ENCODE measurements at regions not wholly inside any gene's neighbourhood (a gene's known extent, or its start where the extent isn't known, plus 50 kb on each side); places are given as distances from the start of the nearest gene placed in this dataset.

DNA sequence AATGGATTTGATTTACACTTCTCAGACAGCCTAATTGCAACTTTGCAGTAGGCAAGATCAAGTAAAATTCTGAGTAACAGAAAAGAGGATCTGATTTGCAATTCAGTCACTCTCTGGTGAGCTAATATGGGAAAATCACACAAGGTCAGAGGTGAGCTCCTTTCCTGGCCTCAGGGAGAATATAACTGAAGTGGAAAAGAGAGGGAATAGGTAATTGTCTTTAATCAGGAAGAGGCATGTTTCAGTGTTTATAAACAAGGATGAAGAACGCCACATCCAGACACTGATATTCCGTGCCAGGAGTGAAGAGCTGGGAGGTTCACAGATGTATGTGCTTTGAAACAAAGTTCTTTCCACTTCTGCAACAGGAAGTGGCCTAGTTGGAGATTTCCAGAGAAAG, 127.1 kb downstream of the ETAA1 start:
- Histone ChIP-seq H3K4me3 (ENCODE audit: low read depth in 1 of 2, low read length in 2 of 2) (no peak overlapping the region), H4K20me1 (ENCODE audit: insufficient read depth, low read length) (no peaks in the 10 kb centered on the region), H3K4me2 (ENCODE audit: insufficient read depth, low read length) (no peak overlapping the region), H3K9me3 (ENCODE audit: insufficient read depth, low read length, severe bottlenecking) (no peaks in the 10 kb centered on the region), H2AFZ (ENCODE audit: low read depth, low read length) (no peak overlapping the region), H3K27me3 (ENCODE audit: insufficient read depth, low read length, poor library complexity) (no peaks in the 10 kb centered on the region), H3K27ac (ENCODE audit: low read length) (no peak overlapping the region), H3K79me2 (ENCODE audit: insufficient read depth, low read length) (no peaks in the 10 kb centered on the region), H3K9ac (ENCODE audit: low read depth, low read length) (no peak overlapping the region), H3K4me1 (ENCODE audit: insufficient read depth, low read length) (no peaks in the 10 kb centered on the region), H3K36me3 (ENCODE audit: insufficient read depth, low read length) (no peaks in the 10 kb centered on the region)
- no peak for DNase-seq
- no peak for ATAC-seq (ENCODE audit: insufficient read depth, low read depth)
- TF ChIP-seq EZH2 (IDR thresholded peaks at IDR 0.05; ENCODE audit: borderline replicate concordance, low read depth, low read length, severe bottlenecking), result no peak
- TF ChIP-seq, protein P1, sequence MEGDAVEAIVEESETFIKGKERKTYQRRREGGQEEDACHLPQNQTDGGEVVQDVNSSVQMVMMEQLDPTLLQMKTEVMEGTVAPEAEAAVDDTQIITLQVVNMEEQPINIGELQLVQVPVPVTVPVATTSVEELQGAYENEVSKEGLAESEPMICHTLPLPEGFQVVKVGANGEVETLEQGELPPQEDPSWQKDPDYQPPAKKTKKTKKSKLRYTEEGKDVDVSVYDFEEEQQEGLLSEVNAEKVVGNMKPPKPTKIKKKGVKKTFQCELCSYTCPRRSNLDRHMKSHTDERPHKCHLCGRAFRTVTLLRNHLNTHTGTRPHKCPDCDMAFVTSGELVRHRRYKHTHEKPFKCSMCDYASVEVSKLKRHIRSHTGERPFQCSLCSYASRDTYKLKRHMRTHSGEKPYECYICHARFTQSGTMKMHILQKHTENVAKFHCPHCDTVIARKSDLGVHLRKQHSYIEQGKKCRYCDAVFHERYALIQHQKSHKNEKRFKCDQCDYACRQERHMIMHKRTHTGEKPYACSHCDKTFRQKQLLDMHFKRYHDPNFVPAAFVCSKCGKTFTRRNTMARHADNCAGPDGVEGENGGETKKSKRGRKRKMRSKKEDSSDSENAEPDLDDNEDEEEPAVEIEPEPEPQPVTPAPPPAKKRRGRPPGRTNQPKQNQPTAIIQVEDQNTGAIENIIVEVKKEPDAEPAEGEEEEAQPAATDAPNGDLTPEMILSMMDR (IDR thresholded peaks at IDR 0.05; ENCODE audit: borderline replicate concordance, extremely low read depth, low read length, poor library complexity, severe bottlenecking), result no peak

DNA sequence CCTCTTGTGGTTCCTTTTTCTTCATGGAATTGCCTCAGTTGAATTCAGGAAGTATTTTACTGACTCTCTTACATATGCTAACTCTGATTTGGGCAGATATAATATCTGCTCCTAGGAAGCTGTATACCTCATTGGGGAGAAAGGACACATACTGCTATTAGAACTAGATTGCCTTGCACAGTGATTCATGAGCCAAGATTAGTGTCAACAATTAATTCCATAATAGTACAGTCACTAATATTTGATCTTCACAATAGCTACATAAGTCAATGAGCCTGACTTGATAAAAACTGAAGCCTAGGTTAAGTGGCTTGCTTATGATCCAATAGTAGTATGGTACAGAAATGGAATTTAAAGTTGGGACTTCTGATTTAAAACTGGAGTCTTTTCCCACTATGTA, 127.6 kb downstream of the ETAA1 start:
- Histone ChIP-seq H3K4me1 (ENCODE audit: insufficient read depth, low read length) (no peaks in the 10 kb centered on the region), H3K27ac (ENCODE audit: low read length) (no peak overlapping the region), H3K9ac (ENCODE audit: low read depth, low read length) (no peak overlapping the region), H4K20me1 (ENCODE audit: insufficient read depth, low read length) (no peaks in the 10 kb centered on the region), H3K79me2 (ENCODE audit: insufficient read depth, low read length) (no peaks in the 10 kb centered on the region), H3K27me3 (ENCODE audit: insufficient read depth, low read length, poor library complexity) (no peaks in the 10 kb centered on the region), H3K4me2 (ENCODE audit: insufficient read depth, low read length) (no peak overlapping the region), H3K36me3 (ENCODE audit: insufficient read depth, low read length) (no peaks in the 10 kb centered on the region), H3K9me3 (ENCODE audit: insufficient read depth, low read length, severe bottlenecking) (no peaks in the 10 kb centered on the region), H2AFZ (ENCODE audit: low read depth, low read length) (no peak overlapping the region), H3K4me3 (ENCODE audit: low read depth in 1 of 2, low read length in 2 of 2) (no peak overlapping the region)
- no peak for DNase-seq
- no peak for ATAC-seq (ENCODE audit: insufficient read depth, low read depth)
- no peak for TF ChIP-seq EZH2 (IDR thresholded peaks at IDR 0.05; ENCODE audit: borderline replicate concordance, low read depth, low read length, severe bottlenecking)
- TF ChIP-seq, protein P1 (IDR thresholded peaks at IDR 0.05; ENCODE audit: borderline replicate concordance, extremely low read depth, low read length, poor library complexity, severe bottlenecking), result no peak

GRCh38 chr2:67526283-67526682, 129.2 kb downstream of the ETAA1 start:
- Histone ChIP-seq H4K20me1 (ENCODE audit: insufficient read depth, low read length) (no peaks in the 10 kb centered on the region), H3K79me2 (ENCODE audit: insufficient read depth, low read length) (no peaks in the 10 kb centered on the region), H3K4me2 (ENCODE audit: insufficient read depth, low read length) (no peak overlapping the region), H3K4me1 (ENCODE audit: insufficient read depth, low read length) (no peaks in the 10 kb centered on the region), H3K9me3 (ENCODE audit: insufficient read depth, low read length, severe bottlenecking) (no peaks in the 10 kb centered on the region), H2AFZ (ENCODE audit: low read depth, low read length) (no peak overlapping the region), H3K9ac (ENCODE audit: low read depth, low read length) (no peak overlapping the region), H3K27me3 (ENCODE audit: insufficient read depth, low read length, poor library complexity) (no peaks in the 10 kb centered on the region), H3K27ac (ENCODE audit: low read length) (no peak overlapping the region), H3K36me3 (ENCODE audit: insufficient read depth, low read length) (no peaks in the 10 kb centered on the region), H3K4me3 (ENCODE audit: low read depth in 1 of 2, low read length in 2 of 2) (no peak overlapping the region)
- DNase-seq, result no peak
- TF ChIP-seq, protein P1 (IDR thresholded peaks at IDR 0.05; ENCODE audit: borderline replicate concordance, extremely low read depth, low read length, poor library complexity, severe bottlenecking), result no peak
- TF ChIP-seq EZH2 (IDR thresholded peaks at IDR 0.05; ENCODE audit: borderline replicate concordance, low read depth, low read length, severe bottlenecking), result no peak
- no peak for ATAC-seq (ENCODE audit: insufficient read depth, low read depth)

DNA sequence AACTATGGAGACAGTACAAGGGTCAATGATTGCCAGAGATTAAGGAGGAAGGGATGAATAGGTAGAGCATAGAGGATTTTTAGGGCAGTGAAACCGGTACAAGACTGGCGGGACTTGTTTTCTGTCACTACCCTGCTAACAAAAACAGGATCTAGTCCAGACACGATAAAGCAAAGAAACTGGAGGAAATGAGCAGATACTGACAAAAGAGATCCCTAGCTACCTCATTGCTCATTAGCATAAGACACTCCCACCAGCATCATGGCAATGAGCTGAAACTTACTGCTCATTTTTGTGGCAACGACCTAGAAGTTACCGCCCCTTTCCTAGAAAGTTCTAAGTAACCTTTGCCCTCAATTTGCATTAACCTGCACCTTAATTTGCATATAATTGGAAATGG, 131.2 kb downstream of the ETAA1 start:
- no peaks in the 10 kb centered on the region for H3K36me3 ChIP-seq (ENCODE audit: insufficient read depth, low read length)
- H3K4me2 ChIP-seq (ENCODE audit: insufficient read depth, low read length), result no peak overlapping the region
- H3K4me3 ChIP-seq (ENCODE audit: low read depth in 1 of 2, low read length in 2 of 2), result no peak overlapping the region
- no peak for DNase-seq
- H3K9ac ChIP-seq (ENCODE audit: low read depth, low read length), result no peak overlapping the region
- H3K79me2 ChIP-seq (ENCODE audit: insufficient read depth, low read length), result no peaks in the 10 kb centered on the region
- TF ChIP-seq, protein P1 (IDR thresholded peaks at IDR 0.05; ENCODE audit: borderline replicate concordance, extremely low read depth, low read length, poor library complexity, severe bottlenecking), result no peak
- no peak for TF ChIP-seq EZH2 (IDR thresholded peaks at IDR 0.05; ENCODE audit: borderline replicate concordance, low read depth, low read length, severe bottlenecking)
- H3K27ac ChIP-seq (ENCODE audit: low read length), result no peak overlapping the region
- no peaks in the 10 kb centered on the region for H3K4me1 ChIP-seq (ENCODE audit: insufficient read depth, low read length)
- ATAC-seq (ENCODE audit: insufficient read depth, low read depth), result no peak
- H3K9me3 ChIP-seq (ENCODE audit: insufficient read depth, low read length, severe bottlenecking), result no peaks in the 10 kb centered on the region
- H2AFZ ChIP-seq (ENCODE audit: low read depth, low read length), result no peak overlapping the region
- H4K20me1 ChIP-seq (ENCODE audit: insufficient read depth, low read length), result no peaks in the 10 kb centered on the region
- no peaks in the 10 kb centered on the region for H3K27me3 ChIP-seq (ENCODE audit: insufficient read depth, low read length, poor library complexity)

Data from DND-41 (cell line).